ENCODE measurements at regions not wholly inside any gene's neighbourhood (a gene's known extent, or its start where the extent isn't known, plus 50 kb on each side); places are given as distances from the start of the nearest gene placed in this dataset.

- no peaks in the 10 kb centered on the region for H3K9me3 ChIP-seq (replicated peaks in 1 of 2; ENCODE audit: control insufficient read depth in 1 of 2, insufficient read depth in 1 of 2, low read length in 2 of 2)
- Mint-ChIP-seq H3K4me3 (no peak overlapping the region), H3K27me3 (ENCODE audit: low read depth in 3 of 3) (no peaks in the 10 kb centered on the region), H3K4me1 (no peaks in the 10 kb centered on the region), H3K36me3 (no peaks in the 10 kb centered on the region), H3K27ac (no peak overlapping the region), H3K9me3 (peaks cover 0 to 4% (median 0%) of the 10 kb centered on the region in 7 donors)
- H3K27ac ChIP-seq (ENCODE audit: low read depth in 1 of 2, low read length in 2 of 2): no peak overlapping the region
- H3K4me2 ChIP-seq (replicated peaks; ENCODE audit: extremely low read depth, low read length, poor library complexity, severe bottlenecking): no peak overlapping the region
- no peaks in the 10 kb centered on the region for H3K36me3 ChIP-seq (replicated peaks in 1 of 2; ENCODE audit: control insufficient read depth in 1 of 2, insufficient read depth in 2 of 2, low read length in 2 of 2)
- H3K9ac ChIP-seq (ENCODE audit: insufficient read depth, low read length, poor library complexity, severe bottlenecking): no peak overlapping the region
- no peak overlapping the region for H3K4me3 ChIP-seq (replicated peaks in 1 of 3; ENCODE audit: low read depth in 2 of 3, low read length in 3 of 3)
- no peaks in the 10 kb centered on the region for H3K79me2 ChIP-seq (ENCODE audit: insufficient read depth, low read length)
- H2AFZ ChIP-seq (ENCODE audit: insufficient read depth, low read depth, low read length, poor library complexity, severe bottlenecking): no peak overlapping the region
- H3K27me3 ChIP-seq (ENCODE audit: control insufficient read depth in 2 of 2, insufficient read depth in 2 of 2, low read length in 2 of 2): no peaks in the 10 kb centered on the region
- no peaks in the 10 kb centered on the region for H3K4me1 ChIP-seq (ENCODE audit: control insufficient read depth in 1 of 2, insufficient read depth in 2 of 2, low read length in 2 of 2)
- intact Hi-C loops (cut with micrococcal nuclease): no loop called here
- no peaks in the 10 kb centered on the region for H4K20me1 ChIP-seq (ENCODE audit: insufficient read depth, low read length)
- DNase-seq: no peak
- TF ChIP-seq CTCF (IDR thresholded peaks at IDR 0.05): no peak
Measured at GRCh38 chr21:21605521-21605920, 607.3 kb downstream of the NCAM2 start.

- H3K4me2 ChIP-seq (replicated peaks; ENCODE audit: extremely low read depth, low read length, poor library complexity, severe bottlenecking): no peak overlapping the region
- DNase-seq: no peak
- H3K9me3 Mint-ChIP-seq: peaks cover 0 to 3% (median 0%) of the 10 kb centered on the region in 7 donors
- H3K79me2 ChIP-seq (ENCODE audit: insufficient read depth, low read length): no peaks in the 10 kb centered on the region
- no peaks in the 10 kb centered on the region for H4K20me1 ChIP-seq (ENCODE audit: insufficient read depth, low read length)
- TF ChIP-seq CTCF (IDR thresholded peaks at IDR 0.05): no peak
- no peaks in the 10 kb centered on the region for H3K27me3 Mint-ChIP-seq (ENCODE audit: low read depth in 3 of 3)
- no peak overlapping the region for H3K9ac ChIP-seq (ENCODE audit: insufficient read depth, low read length, poor library complexity, severe bottlenecking)
- no peak overlapping the region for H3K27ac Mint-ChIP-seq
- no peaks in the 10 kb centered on the region for H3K4me1 ChIP-seq (ENCODE audit: control insufficient read depth in 1 of 2, insufficient read depth in 2 of 2, low read length in 2 of 2)
- WGBS (ENCODE audit: insufficient coverage): 100% methylated on average over 1 of the region's 2 CpGs
- intact Hi-C loops (cut with micrococcal nuclease): no loop called here
- H3K4me3 ChIP-seq (replicated peaks in 1 of 3; ENCODE audit: low read depth in 2 of 3, low read length in 3 of 3): no peak overlapping the region
- no peak overlapping the region for H3K27ac ChIP-seq (ENCODE audit: low read depth in 1 of 2, low read length in 2 of 2)
- no peaks in the 10 kb centered on the region for H3K4me1 Mint-ChIP-seq
- H2AFZ ChIP-seq (ENCODE audit: insufficient read depth, low read depth, low read length, poor library complexity, severe bottlenecking): no peak overlapping the region
- no peaks in the 10 kb centered on the region for H3K36me3 Mint-ChIP-seq
- no peaks in the 10 kb centered on the region for H3K36me3 ChIP-seq (replicated peaks in 1 of 2; ENCODE audit: control insufficient read depth in 1 of 2, insufficient read depth in 2 of 2, low read length in 2 of 2)
- H3K9me3 ChIP-seq (replicated peaks in 1 of 2; ENCODE audit: control insufficient read depth in 1 of 2, insufficient read depth in 1 of 2, low read length in 2 of 2): no peaks in the 10 kb centered on the region
- no peak overlapping the region for H3K4me3 Mint-ChIP-seq
- H3K27me3 ChIP-seq (ENCODE audit: control insufficient read depth in 2 of 2, insufficient read depth in 2 of 2, low read length in 2 of 2): no peaks in the 10 kb centered on the region
Measured at GRCh38 chr21:21606041-21606440, 607.8 kb downstream of the NCAM2 start.
